Mucosa of rectum (tissue), 2 donors: ENCODE measurements at regions not wholly inside any gene's neighbourhood (a gene's known extent, or its start where the extent isn't known, plus 50 kb on each side); places are given as distances from the start of the nearest gene placed in this dataset.

ENCODE experiments used
- H3K27ac ChIP-seq, 2 donors: one replicate each; pipeline ENCODE4 v1.7.0; 2013; ENCODE audit warnings: inconsistent platforms in 2 of 2, low read depth in 2 of 2, low read length in 2 of 2
- H3K27me3 ChIP-seq, 2 donors: one replicate each; pipeline ENCODE4 v1.7.0; 2013; ENCODE audit warnings: low read length in 2 of 2; ENCODE audit not compliant: control insufficient read depth in 2 of 2, insufficient read depth in 2 of 2
- H3K36me3 ChIP-seq, 2 donors: one replicate each; pipeline ENCODE4 v1.7.0; 2013; ENCODE audit warnings: low read length in 2 of 2; ENCODE audit not compliant: control insufficient read depth in 2 of 2, insufficient read depth in 2 of 2
- H3K4me1 ChIP-seq, 2 donors: one replicate each; pipeline ENCODE4 v1.7.0; 2013; ENCODE audit warnings: low read length in 2 of 2, mild to moderate bottlenecking in 1 of 2; ENCODE audit not compliant: control insufficient read depth in 2 of 2, insufficient read depth in 2 of 2
- H3K4me3 ChIP-seq, 2 donors: one replicate each; pipeline ENCODE4 v1.7.0; 2013; ENCODE audit warnings: low read length in 2 of 2
- H3K9ac ChIP-seq, 2 donors: one replicate each; pipeline ENCODE4 v1.7.0; 2013; ENCODE audit warnings: low read length in 2 of 2, low read depth in 1 of 2, mild to moderate bottlenecking in 1 of 2
- H3K9me3 ChIP-seq, 2 donors: one replicate each; pipeline ENCODE4 v1.7.0; 2013; ENCODE audit warnings: low read length in 2 of 2; ENCODE audit not compliant: control insufficient read depth in 2 of 2
- donor health status: healthy.
- donor health status: Normal muscosa, but diverticular disease.

GRCh38 chr2:156901373-156902031, 356.0 kb upstream of the GALNT5 start:
- no peaks in the 10 kb centered on the region for H3K4me1 ChIP-seq
- no peak overlapping the region for H3K9ac ChIP-seq
- no peaks in the 10 kb centered on the region for H3K36me3 ChIP-seq
- no peak overlapping the region for H3K27ac ChIP-seq
- no peaks in the 10 kb centered on the region for H3K9me3 ChIP-seq
- no peak overlapping the region for H3K4me3 ChIP-seq
- no peaks in the 10 kb centered on the region for H3K27me3 ChIP-seq

- H3K4me3 ChIP-seq: no peak overlapping the region
- no peaks in the 10 kb centered on the region for H3K4me1 ChIP-seq
- H3K9me3 ChIP-seq: no peaks in the 10 kb centered on the region
- H3K36me3 ChIP-seq: no peaks in the 10 kb centered on the region
- no peak overlapping the region for H3K9ac ChIP-seq
- no peaks in the 10 kb centered on the region for H3K27me3 ChIP-seq
- H3K27ac ChIP-seq: no peak overlapping the region
These were observed 354.2 kb upstream of the GALNT5 start for GRCh38 chr2:156903335-156903734.

GRCh38 chr2:156907806-156908205, 349.7 kb upstream of the GALNT5 start:
- H3K36me3 ChIP-seq: no peaks in the 10 kb centered on the region
- no peaks in the 10 kb centered on the region for H3K9me3 ChIP-seq
- H3K9ac ChIP-seq: no peak overlapping the region
- H3K4me1 ChIP-seq: no peaks in the 10 kb centered on the region
- H3K4me3 ChIP-seq: no peak overlapping the region
- H3K27me3 ChIP-seq: no peaks in the 10 kb centered on the region
- no peak overlapping the region for H3K27ac ChIP-seq

GRCh38 chr2:156908825-156909224, 348.7 kb upstream of the GALNT5 start:
- H3K27ac ChIP-seq: no peak overlapping the region
- no peaks in the 10 kb centered on the region for H3K4me1 ChIP-seq
- no peak overlapping the region for H3K9ac ChIP-seq
- no peak overlapping the region for H3K4me3 ChIP-seq
- no peaks in the 10 kb centered on the region for H3K27me3 ChIP-seq
- no peaks in the 10 kb centered on the region for H3K36me3 ChIP-seq
- no peaks in the 10 kb centered on the region for H3K9me3 ChIP-seq

GRCh38 chr2:156909983-156910382, 347.5 kb upstream of the GALNT5 start:
- no peaks in the 10 kb centered on the region for H3K9me3 ChIP-seq
- no peak overlapping the region for H3K9ac ChIP-seq
- no peak overlapping the region for H3K4me3 ChIP-seq
- H3K36me3 ChIP-seq: no peaks in the 10 kb centered on the region
- H3K27me3 ChIP-seq: no peaks in the 10 kb centered on the region
- no peak overlapping the region for H3K27ac ChIP-seq
- H3K4me1 ChIP-seq: no peaks in the 10 kb centered on the region

GRCh38 chr2:156915332-156915731, 342.2 kb upstream of the GALNT5 start:
- H3K36me3 ChIP-seq: no peaks in the 10 kb centered on the region
- no peaks in the 10 kb centered on the region for H3K4me1 ChIP-seq
- no peak overlapping the region for H3K27ac ChIP-seq
- H3K4me3 ChIP-seq: no peak overlapping the region
- H3K9ac ChIP-seq: no peak overlapping the region
- no peaks in the 10 kb centered on the region for H3K9me3 ChIP-seq
- H3K27me3 ChIP-seq: no peaks in the 10 kb centered on the region

GRCh38 chr2:156918410-156918809, 339.1 kb upstream of the GALNT5 start:
- H3K9me3 ChIP-seq: no peaks in the 10 kb centered on the region

GRCh38 chr2:156930423-156930822, 327.1 kb upstream of the GALNT5 start:
- no peaks in the 10 kb centered on the region for H3K9me3 ChIP-seq
- no peak overlapping the region for H3K9ac ChIP-seq
- no peak overlapping the region for H3K4me3 ChIP-seq

More at GRCh38 chr2:156918410-156918809, 339.1 kb upstream of the GALNT5 start:
- Histone ChIP-seq H3K27ac (no peak overlapping the region), H3K27me3 (no peaks in the 10 kb centered on the region), H3K36me3 (no peaks in the 10 kb centered on the region), H3K4me3 (no peak overlapping the region), H3K9ac (no peak overlapping the region), H3K4me1 (no peaks in the 10 kb centered on the region)

GRCh38 chr2:156933645-156934225, 323.8 kb upstream of the GALNT5 start:
- Histone ChIP-seq H3K4me1 (no peaks in the 10 kb centered on the region), H3K27ac (no peak overlapping the region), H3K9me3 (no peaks in the 10 kb centered on the region), H3K4me3 (no peak overlapping the region), H3K9ac (no peak overlapping the region), H3K36me3 (no peaks in the 10 kb centered on the region), H3K27me3 (no peaks in the 10 kb centered on the region)

More at GRCh38 chr2:156930423-156930822, 327.1 kb upstream of the GALNT5 start:
- H3K36me3 ChIP-seq: no peaks in the 10 kb centered on the region
- H3K27ac ChIP-seq: no peak overlapping the region
- no peaks in the 10 kb centered on the region for H3K27me3 ChIP-seq
- no peaks in the 10 kb centered on the region for H3K4me1 ChIP-seq

GRCh38 chr2:156935616-156936015, 321.9 kb upstream of the GALNT5 start:
- H3K27ac ChIP-seq: no peak overlapping the region
- H3K4me3 ChIP-seq: no peak overlapping the region
- no peaks in the 10 kb centered on the region for H3K27me3 ChIP-seq
- H3K9me3 ChIP-seq: no peaks in the 10 kb centered on the region
- H3K36me3 ChIP-seq: no peaks in the 10 kb centered on the region
- H3K4me1 ChIP-seq: no peaks in the 10 kb centered on the region
- H3K9ac ChIP-seq: no peak overlapping the region
